GM10248 (cell line): ENCODE measurements at regions not wholly inside any gene's neighbourhood (a gene's known extent, or its start where the extent isn't known, plus 50 kb on each side); places are given as distances from the start of the nearest gene placed in this dataset.

Experiments
- CTCF ChIA-PET: fragments of 300-600 bp; sonication (Branson Sonifier 250); formaldehyde crosslinking; extraction: SDS; loops from one replicate; lab custom pipeline; 2021; ENCODE audit warnings: antibody characterized with exemption; lab: Yijun Ruan, JAX
- POLR2A ChIA-PET: fragments of 350-650 bp; sonication (Branson Sonifier 250); formaldehyde crosslinking; extraction: SDS; loops from one replicate; lab custom pipeline; 2020; ENCODE audit warnings: antibody characterized with exemption; lab: Yijun Ruan, JAX
- DNase-seq: peaks from one replicate; pipeline ENCODE4 v3.0.0; 2012; ENCODE audit errors: extremely low spot score
- TF ChIP-seq, protein P1 (sequence below): IDR thresholded peaks from 2 replicates; pipeline ENCODE4 v1.5.1; 2012; ENCODE audit warnings: mild to moderate bottlenecking, low read depth; ENCODE audit errors: extremely low read depth, missing control alignments, control extremely low read depth

DNA sequence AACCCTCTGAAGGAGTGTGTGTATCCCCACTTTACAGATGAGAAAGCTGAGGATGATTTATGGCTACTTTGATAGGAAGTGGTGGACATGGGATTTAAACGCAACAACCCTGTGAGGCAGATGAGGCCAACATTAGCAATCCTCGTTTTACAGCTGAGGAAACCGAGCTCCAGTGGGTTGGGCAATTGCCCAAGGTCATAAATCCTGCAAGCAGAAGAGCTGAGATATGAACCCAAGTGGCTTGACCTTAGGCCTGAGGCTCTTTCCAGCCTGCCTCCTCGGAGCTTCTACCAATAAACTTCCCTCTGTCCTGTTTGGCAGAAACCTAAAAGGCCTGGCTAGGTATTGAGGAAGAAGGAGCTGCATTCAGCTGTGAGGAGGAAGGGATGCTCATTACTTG is 185.5 kb upstream of the RBPJ start:
- TF ChIP-seq, protein P1, sequence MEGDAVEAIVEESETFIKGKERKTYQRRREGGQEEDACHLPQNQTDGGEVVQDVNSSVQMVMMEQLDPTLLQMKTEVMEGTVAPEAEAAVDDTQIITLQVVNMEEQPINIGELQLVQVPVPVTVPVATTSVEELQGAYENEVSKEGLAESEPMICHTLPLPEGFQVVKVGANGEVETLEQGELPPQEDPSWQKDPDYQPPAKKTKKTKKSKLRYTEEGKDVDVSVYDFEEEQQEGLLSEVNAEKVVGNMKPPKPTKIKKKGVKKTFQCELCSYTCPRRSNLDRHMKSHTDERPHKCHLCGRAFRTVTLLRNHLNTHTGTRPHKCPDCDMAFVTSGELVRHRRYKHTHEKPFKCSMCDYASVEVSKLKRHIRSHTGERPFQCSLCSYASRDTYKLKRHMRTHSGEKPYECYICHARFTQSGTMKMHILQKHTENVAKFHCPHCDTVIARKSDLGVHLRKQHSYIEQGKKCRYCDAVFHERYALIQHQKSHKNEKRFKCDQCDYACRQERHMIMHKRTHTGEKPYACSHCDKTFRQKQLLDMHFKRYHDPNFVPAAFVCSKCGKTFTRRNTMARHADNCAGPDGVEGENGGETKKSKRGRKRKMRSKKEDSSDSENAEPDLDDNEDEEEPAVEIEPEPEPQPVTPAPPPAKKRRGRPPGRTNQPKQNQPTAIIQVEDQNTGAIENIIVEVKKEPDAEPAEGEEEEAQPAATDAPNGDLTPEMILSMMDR: no peak
- ChIA-PET CTCF (interaction anchor here (0.7 to 5.0 kb wide), 10 partner anchors 9 to 195 kb away, joined by 3 to 24 read pairs (median 6); no protein-coding TSS in a partner anchor), POLR2A (no interaction called here)
- no peak for DNase-seq

GRCh38 chr4:26136615-26137014 is 184.2 kb upstream of the RBPJ start:
- DNase-seq: no peak
- ChIA-PET POLR2A (no interaction called here), CTCF (interaction anchor here (1.4 to 5.0 kb wide), 3 partner anchors 13 to 54 kb away, joined by 5 to 24 read pairs (median 7); no protein-coding TSS in a partner anchor)
- TF ChIP-seq, protein P1: no peak

GRCh38 chr4:26137288-26137687 is 183.5 kb upstream of the RBPJ start:
- no peak for DNase-seq
- ChIA-PET POLR2A (no interaction called here), CTCF (interaction anchor here (5.0 kb wide), 1 partner anchor 55 kb away, joined by 24 read pairs; no protein-coding TSS in a partner anchor)
- TF ChIP-seq, protein P1: no peak

GRCh38 chr4:26139310-26139924 is 181.4 kb upstream of the RBPJ start:
- POLR2A ChIA-PET: no interaction called here
- TF ChIP-seq, protein P1: no peak
- CTCF ChIA-PET: interaction anchor here (0.8 to 2.0 kb wide), 5 partner anchors 8 to 40 kb away, joined by 3 to 4 read pairs (median 4); no protein-coding TSS in a partner anchor
- DNase-seq: no peak

DNA sequence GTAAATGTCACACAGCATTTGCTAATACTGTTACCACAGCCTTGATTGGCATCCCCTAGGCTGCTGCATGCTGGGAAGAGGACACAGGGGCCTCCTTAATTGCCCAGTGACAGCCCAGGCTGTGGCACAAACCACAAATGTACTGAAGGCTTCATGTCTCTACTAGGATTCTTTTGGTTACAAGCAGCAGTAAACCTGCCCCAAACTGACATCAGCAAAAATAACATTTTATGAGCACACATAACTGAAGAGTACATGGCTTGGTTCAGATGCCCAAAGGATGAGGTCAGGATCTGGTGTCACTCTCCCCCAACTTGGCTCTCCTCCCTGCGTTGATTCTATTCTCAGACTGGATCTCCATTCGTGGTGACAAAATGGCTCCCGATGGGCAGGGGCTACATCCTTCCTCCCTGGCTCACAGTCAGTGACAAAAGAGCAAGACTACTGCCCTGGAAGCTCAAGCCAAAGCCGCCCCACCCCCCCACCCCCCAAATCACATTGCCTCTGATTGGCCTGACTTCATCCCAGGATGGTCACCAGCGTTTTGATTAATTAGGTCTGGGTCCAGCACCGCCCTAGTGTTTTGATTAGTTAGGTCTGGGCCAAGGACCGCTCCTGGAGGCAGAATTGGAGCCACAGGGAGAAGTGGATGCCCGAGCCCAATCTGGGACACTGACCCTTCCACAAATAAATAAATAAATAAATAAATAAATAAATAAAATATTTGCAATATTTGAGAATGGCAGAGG is 180.5 kb upstream of the RBPJ start:
- DNase-seq: no peak
- TF ChIP-seq, protein P1: no peak
- POLR2A ChIA-PET: no interaction called here
- CTCF ChIA-PET: interaction anchor here (0.8 to 2.0 kb wide), 3 partner anchors 9 to 24 kb away, joined by 3 to 4 read pairs (median 4); no protein-coding TSS in a partner anchor

- DNase-seq: no peak
- ChIA-PET CTCF (interaction anchor here (0.8 to 2.0 kb wide), 8 partner anchors 8 to 179 kb away, joined by 3 to 5 read pairs (median 4); no protein-coding TSS in a partner anchor), POLR2A (no interaction called here)
- TF ChIP-seq, protein P1: no peak
Observed at GRCh38 chr4:26141051-26141721, 179.6 kb upstream of the RBPJ start.
